ENCODE measurements at regions not wholly inside any gene's neighbourhood (a gene's known extent, or its start where the extent isn't known, plus 50 kb on each side); places are given as distances from the start of the nearest gene placed in this dataset.

DNA sequence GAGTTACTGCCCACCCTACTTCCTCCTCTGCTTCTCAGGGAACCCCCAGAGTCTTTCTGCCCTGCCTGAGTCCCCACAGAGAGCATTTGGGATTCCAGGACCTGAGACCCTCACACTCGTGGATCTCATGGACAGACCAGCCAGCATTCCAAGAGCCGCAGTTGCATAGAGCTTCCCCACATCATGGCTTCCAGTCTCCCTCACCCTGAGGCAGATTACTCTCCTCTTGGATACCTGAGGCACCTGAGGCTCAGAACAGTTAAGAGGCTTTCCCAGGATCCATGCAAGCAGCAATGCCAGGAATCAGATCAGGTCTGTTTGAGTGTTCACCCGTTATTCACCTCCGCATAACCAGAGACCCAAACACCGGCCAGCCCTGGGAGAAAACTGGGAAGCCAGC lies 102.2 kb downstream of the TRIM29 start:
- in situ Hi-C loops (cut with HindIII; ENCODE audit: low pct_unique_long_range_greater_than_20kb, low sequenced_read_pairs) = no loop called here
- DNase-seq (ENCODE audit: low read depth, low spot score) = no peak

DNA sequence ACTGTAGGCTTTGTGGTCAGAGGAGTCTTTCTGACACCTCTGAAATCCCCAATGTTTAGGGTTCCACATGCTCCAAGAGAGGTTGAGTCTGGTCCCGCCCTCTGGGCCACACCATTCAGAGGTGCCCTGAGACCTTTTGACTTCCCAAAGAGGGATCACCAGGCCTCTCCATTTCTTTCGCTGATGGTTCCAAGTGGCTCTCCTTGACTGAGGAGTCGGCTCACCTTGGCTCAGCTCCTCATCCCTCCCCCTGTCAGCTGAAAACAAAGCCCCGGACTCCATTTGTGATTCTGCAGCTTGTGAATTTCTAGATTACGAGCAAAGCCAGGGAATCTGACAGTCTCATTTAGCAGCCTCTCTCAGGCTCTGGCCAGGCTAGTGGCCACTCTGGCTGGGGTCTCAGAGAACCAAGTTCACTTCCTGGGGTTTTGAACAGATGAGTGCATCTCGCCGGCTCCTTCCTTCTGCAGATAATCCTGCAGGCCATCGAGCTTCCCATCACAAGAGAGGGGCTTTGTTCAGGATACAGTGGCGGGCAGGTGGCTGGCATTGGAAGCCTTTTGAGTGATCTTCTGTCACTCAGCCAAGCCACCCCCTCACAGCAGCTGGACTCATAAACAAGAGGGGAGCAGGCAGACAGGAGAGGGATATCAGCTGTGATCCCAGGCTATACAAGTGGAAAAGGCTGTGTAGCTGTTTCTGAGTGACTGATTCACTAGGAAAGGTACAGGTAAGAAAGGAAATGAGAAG lies 102.9 kb downstream of the TRIM29 start:
- no peak for DNase-seq (ENCODE audit: low read depth, low spot score)
- in situ Hi-C loops (cut with HindIII; ENCODE audit: low pct_unique_long_range_greater_than_20kb, low sequenced_read_pairs) = no loop called here

DNA sequence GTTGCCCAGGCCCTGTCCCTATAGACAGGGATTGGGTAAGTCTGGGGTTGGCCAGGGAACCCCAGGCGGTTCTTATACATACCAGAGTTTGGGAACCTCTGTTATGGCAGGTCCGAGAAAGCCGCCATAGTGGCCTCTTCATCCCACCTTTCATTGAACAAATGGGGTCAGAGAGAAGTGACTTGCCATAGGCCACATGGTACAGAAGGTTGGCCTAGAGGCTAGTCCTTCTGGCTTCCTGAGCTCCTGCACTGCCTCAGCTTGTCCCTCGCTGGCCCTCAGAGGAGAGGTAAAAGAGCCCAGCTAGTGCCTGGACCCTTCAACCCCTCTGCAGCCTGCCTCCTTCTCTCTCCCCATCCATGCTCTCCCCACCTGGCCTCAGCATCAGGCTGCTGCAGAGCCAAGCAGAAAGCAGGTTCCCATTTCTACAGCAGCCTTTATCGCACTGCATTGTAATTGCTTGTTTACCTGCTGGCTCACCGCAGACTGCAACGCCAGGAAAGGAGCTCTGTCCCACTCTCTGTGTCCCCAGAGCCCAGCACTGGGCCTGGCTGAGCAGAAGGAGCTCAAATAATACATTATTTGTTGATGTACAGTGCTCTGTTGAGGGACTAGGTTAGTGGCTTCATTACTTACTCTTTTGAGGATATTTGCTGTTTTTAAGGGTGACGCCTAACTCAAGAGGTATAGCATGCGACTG lies 103.6 kb downstream of the TRIM29 start:
- in situ Hi-C loops (cut with HindIII; ENCODE audit: low pct_unique_long_range_greater_than_20kb, low sequenced_read_pairs) = no loop called here
- DNase-seq (ENCODE audit: low read depth, low spot score) = no peak

DNA sequence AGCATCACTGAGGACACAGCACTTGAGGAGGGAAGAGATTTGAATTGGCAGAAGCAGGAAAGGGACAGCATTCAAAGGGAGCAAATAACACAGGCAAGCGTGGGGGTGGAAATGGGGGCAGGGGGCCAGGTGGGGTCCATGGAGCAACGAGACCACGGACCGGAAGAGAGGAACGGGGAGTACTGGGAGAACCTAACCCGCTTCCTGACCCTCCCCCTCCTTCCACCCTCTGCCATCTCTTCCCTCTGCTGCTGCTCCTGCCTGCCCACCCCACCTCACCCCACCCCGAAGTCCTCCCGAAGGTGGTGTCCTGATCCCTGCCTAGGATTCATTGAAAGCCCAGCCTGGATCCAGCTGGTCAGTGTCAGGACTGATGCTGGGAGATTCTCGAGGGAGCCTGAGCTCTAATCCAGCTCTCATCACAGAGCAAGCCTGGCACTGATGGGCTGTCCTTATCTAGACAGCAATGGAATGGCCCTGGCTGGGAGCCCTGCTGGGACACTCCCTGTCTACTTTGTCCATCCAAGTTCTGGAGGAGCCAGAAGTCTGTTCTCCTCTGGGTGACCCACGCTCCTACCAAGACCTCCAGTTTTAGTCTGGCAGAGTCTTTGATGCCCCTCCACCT lies 105.0 kb downstream of the TRIM29 start:
- in situ Hi-C loops (cut with HindIII; ENCODE audit: low pct_unique_long_range_greater_than_20kb, low sequenced_read_pairs) = no loop called here

DNA sequence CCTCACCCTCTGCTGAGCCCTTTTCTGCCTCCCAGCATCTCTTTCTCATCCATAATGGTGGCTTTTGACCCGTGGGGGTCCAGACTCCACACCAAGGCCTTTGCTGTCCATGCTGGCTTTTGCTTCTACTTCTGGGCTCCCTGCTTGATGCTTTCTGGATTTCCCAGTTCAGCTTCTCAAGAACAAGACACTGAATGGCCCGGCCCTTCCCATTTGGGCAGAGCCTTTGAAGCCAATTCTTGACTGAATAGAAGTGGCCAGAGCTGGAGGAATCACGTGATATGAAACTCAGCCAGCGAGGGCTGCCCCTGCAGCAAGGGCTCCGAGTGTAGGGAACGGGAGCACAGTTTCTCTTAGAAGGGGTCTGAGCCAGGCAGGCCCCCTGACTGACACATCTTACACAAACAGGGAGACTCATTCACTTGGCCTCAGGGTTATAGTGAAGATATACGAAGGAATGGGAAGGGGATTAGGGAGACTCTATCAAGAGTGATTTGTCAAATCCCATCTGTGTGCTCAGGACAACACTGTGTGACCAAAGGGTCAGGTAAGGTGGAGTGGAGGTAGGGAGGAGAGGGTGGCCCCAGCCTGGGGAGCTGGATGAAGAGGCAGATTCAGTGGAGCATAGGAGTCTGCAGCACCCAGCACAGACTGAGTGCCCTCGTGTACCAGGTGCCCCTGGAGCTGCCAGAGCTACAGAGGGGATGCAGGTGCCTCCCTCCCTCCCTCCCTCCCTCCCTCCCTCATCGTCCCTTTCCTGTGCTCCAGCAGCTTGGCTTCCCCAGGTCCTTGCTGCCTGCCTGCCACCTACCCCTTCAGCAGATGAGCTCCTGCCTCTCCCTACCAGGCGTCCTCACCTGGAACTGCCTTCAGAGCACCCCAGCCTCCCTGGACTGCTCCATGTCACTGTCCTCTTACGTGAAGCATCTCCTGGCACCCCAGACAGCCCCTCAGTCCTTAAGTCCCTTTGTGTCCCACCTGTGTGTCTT lies 106.0 kb downstream of the TRIM29 start:
- no peak for DNase-seq (ENCODE audit: low read depth, low spot score)
- in situ Hi-C loops (cut with HindIII; ENCODE audit: low pct_unique_long_range_greater_than_20kb, low sequenced_read_pairs) = no loop called here

More for the DNA sequence above, 105.0 kb downstream of the TRIM29 start:
- no peak for DNase-seq (ENCODE audit: low read depth, low spot score)

DNA sequence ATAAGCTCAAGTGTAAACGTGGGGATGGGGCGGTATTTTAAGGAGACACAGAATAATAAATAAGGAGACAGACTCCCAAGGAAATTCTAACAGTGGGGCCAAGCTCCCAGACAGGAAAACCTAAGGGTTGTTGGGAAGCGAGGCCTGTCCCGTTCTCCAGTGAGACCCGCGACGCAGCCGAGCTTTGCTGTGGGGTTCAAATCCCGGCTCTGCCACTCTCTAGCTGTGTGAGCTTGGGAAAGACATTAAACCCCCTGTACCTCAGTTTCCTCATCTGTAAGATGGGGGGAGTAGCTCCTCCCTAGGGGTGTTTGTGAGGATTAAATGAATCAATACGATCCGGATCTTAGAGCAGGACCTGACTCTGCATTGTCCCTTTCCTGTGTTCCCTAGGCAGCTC lies 106.8 kb downstream of the TRIM29 start:
- in situ Hi-C loops (cut with HindIII; ENCODE audit: low pct_unique_long_range_greater_than_20kb, low sequenced_read_pairs) = no loop called here
- no peak for DNase-seq (ENCODE audit: low read depth, low spot score)

DNA sequence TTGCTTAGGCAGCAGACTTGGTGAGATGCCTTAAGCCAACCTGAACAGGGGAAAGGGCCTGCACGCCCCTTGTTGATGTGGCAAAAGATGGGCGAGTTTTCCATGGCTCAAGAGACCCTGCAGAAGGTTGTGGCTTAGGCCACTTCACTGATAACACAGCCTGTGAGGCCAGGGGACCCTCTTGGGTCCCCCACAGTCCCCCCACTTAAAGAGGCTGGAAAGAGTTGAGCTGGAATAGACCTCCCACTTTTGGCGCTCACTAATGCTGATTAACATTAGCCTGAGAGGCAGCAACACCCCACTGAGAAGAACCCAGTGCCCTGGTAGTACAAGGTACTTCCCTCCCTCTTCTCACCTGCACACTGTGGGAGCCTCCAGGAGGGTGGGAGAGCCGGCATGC lies 107.5 kb downstream of the TRIM29 start:
- in situ Hi-C loops (cut with HindIII; ENCODE audit: low pct_unique_long_range_greater_than_20kb, low sequenced_read_pairs) = no loop called here
- DNase-seq (ENCODE audit: low read depth, low spot score) = no peak

DNA sequence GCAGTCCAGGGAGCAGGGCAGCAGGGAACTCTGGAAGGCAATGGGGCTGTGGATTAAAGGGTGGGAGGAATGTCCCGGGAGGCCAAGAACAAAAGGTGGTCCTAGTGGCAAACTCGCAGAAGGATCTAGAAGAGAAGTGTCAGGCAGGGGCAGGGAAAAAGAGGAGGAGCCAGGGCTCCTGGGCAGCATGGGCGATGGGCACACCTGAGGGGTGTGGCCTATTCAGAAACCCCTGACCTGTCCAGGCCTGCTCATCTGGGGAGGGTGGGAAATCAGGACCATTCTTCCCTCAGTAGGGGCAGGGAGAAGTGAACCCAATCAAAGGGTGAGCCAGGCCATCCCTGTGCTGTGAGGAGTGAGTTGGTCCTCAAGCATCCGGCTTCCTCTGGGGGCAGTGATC lies 108.6 kb downstream of the TRIM29 start:
- no peak for DNase-seq (ENCODE audit: low read depth, low spot score)
- in situ Hi-C loops (cut with HindIII; ENCODE audit: low pct_unique_long_range_greater_than_20kb, low sequenced_read_pairs) = no loop called here

DNA sequence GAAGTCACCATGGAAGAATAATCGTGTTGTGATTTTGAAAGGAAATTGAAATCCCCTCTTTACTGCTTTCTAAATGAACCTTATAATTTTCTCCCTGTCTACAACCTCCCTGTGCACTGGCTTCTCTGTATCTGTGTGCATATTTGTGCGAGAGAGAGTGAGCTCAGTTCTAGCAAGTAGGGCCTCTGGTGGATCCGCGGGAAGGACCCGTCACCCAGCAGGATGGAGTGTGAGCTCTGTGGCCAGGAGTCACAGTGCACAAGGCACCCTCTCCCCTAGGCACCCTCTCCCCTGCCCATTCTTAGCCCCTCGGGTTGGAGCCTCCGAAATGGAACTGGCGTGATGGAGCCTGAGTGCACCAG lies 109.0 kb downstream of the TRIM29 start:
- DNase-seq (ENCODE audit: low read depth, low spot score) = no peak

DNA sequence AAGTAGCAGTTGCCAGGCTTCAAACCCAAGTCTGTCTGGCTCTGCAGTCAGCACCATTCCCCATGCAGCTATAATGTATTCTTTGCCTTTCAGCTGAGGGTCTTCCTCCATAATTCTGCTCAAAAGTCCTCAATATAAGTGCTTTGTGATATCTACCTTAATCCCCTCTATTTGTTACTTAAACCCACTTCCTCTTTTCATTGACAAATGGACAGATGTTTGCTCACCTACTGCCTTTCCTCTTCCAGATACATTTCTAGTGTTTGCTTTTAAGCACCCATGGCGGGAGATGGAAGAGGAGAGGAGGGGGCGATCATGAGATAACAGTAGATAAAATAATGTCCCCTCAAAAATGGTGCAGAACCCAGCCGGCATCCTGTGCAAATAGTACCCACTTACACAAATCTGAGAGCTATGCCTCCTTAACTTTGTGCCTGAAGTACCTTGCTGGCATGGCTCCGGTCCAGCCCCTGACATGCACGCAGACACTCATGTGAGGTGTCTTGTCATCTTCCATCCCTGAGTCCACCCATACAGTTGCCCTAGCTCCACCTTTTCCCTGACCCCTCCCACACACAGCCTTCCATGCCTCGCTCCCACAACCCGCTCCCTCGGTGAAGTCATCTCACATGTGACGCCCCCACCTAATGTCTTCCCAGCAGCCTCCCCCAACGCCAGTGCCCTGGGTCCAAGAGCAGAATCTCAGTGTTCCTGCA lies 109.6 kb downstream of the TRIM29 start:
- DNase-seq (ENCODE audit: low read depth, low spot score) = no peak
- in situ Hi-C loops (cut with HindIII; ENCODE audit: low pct_unique_long_range_greater_than_20kb, low sequenced_read_pairs) = no loop called here

More for the DNA sequence above, 109.0 kb downstream of the TRIM29 start:
- in situ Hi-C loops (cut with HindIII; ENCODE audit: low pct_unique_long_range_greater_than_20kb, low sequenced_read_pairs) = no loop called here

DNA sequence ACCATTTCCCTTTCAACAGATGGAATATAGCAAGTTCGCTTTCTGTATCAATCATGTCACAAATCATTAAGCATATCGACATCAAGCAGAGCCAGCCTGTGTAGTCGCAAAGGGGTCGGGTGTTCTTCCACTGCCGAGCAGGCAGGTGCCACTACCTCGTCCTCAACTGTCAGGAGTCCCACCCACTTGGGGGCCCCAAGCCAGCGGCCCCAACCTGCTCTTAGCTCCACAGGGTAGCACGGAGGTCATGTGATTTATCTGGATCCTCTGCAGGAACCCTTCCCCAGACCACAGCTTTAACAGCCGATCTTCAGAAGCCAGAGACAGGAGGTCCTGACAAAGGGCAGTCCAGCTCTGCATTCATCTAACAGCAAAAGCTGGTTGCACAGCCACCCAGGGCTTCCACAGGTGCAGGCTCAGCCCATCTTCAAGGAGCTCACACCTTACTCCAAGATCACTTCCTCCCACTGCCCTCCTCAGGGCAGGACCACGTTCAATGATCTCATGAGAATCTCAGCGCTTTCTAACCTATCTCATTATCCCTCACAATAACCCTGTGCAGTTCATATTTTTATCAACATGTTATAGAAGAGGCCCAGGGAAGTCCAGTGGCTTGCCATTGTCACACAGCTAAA lies 110.2 kb downstream of the TRIM29 start:
- no peak for DNase-seq (ENCODE audit: low read depth, low spot score)
- in situ Hi-C loops (cut with HindIII; ENCODE audit: low pct_unique_long_range_greater_than_20kb, low sequenced_read_pairs) = no loop called here

DNA sequence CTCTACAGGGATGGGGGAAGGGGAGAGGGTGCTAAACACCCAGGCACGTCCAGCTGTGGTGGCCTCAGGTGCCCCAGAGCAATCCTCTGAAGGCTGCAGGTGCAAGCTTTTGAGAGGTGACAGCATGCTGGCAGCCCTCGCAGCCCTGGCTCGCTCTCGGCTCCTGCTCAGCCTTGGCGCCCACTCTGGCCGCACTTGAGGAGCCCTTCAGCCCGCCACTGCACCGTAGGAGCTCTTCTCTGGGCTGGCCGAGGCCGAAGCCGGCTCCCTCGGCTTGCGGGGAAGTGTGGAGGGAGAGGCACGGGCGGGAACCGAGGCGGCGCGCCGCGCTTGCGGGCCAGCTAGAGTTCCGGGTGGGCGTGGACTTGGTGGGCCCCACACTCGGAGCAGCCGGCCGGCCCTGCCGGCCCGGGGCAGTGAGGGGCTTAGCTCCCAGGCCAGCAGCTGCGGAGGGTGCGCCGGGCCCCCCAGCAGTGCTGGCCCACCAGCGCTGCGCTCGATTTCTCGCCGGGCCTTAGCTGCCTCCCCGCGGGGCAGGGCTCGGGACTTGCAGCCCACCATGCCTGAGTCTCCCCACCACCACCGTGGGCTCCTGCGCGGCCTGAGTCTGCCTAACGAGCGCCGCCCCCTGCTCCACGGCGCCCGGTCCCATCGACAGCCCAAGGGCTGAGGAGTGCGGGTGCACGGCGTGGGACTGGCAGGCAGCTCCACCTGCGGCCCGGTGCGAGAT lies 112.1 kb downstream of the TRIM29 start:
- DNase-seq (ENCODE audit: low read depth, low spot score) = no peak
- in situ Hi-C loops (cut with HindIII; ENCODE audit: low pct_unique_long_range_greater_than_20kb, low sequenced_read_pairs) = no loop called here

DNA sequence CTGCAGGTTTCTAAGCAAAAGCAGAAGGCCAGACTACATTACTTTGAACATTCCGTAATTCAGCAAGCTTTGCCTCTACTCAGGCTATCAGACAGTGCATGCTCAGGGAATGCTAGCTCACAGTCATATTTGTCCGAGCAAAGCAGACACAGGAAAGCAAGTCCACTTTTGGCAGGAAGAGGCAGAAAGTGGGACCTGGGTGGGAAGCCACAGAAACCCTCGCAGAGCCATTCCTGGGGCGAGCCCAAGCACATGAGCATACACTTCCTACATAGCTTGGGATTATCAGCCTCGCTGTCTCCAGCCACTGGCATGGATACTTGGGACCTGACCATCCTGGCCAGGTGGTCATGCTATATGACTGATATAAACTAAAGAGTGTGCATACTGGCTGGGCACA lies 113.3 kb downstream of the TRIM29 start:
- in situ Hi-C loops (cut with HindIII; ENCODE audit: low pct_unique_long_range_greater_than_20kb, low sequenced_read_pairs) = no loop called here

DNA sequence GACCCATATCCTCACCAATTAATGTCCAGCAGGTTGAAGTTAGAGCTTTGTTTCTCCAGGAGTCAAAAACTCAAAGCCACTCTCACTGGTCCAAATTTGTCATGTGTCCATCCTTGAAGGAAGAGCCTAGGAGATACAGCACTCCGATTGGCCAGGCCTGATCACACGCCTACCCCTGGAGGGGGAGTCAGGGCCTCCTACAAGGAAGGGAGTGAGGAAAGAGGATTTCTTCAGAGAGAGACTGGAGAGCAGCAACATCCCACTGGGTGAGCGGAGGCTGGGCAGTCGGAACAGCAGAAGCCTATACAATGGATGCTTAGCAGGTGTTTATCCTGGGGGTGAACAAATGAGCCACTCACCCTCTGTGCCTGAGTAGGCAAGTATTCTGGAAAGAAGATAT lies 113.9 kb downstream of the TRIM29 start:
- in situ Hi-C loops (cut with HindIII; ENCODE audit: low pct_unique_long_range_greater_than_20kb, low sequenced_read_pairs) = no loop called here
- no peak for DNase-seq (ENCODE audit: low read depth, low spot score)

More for the DNA sequence above, 113.3 kb downstream of the TRIM29 start:
- DNase-seq (ENCODE audit: low read depth, low spot score) = no peak

DNA sequence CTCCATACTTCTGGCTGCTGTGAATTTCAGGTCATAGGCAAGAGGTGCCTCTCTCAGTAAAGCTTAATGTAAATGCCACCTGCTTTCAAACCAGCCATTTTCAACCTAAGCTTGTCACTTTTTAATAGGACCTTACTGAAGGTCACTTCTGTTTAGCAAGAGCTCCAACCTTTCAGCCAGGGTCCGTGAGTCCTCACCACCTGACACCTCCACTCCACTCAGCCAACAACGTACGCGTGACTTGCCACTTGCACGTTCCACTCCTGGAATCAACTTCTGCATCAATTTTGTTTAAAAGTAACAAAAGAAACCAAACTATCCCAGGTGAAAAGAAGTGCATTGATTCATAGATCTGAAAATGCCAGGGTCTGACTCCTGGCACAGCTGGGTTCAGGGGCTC lies 114.4 kb downstream of the TRIM29 start:
- in situ Hi-C loops (cut with HindIII; ENCODE audit: low pct_unique_long_range_greater_than_20kb, low sequenced_read_pairs) = no loop called here
- DNase-seq (ENCODE audit: low read depth, low spot score) = no peak

DNA sequence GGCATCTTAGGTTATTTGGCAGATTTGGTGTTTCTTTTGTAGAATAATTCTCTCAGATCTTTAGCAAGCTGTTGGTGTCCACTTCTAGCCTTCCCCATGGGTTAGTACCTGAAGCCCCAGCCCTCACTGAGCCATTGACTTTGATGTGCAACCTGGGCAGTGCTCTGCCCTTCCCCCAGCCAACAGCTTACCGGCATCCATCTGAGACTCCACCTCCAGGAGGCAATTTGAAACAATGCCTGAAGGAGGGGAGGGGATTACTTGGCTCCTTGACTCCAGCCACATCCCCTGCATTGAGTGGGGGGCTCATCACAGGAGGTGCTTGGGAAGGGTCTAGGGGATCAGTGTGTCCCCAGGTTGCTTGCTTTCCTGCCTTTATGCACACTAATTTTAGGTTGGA lies 114.8 kb downstream of the TRIM29 start:
- in situ Hi-C loops (cut with HindIII; ENCODE audit: low pct_unique_long_range_greater_than_20kb, low sequenced_read_pairs) = no loop called here

More for the DNA sequence above, 114.8 kb downstream of the TRIM29 start:
- DNase-seq (ENCODE audit: low read depth, low spot score) = no peak
